NCI-H1048 (cell line): ENCODE measurements at regions not wholly inside any gene's neighbourhood (a gene's known extent, or its start where the extent isn't known, plus 50 kb on each side); places are given as distances from the start of the nearest gene placed in this dataset.
"Not testable (repeated sequence)": the region's sequence is repeated elsewhere in the genome, so short reads cannot be mapped to it uniquely, and the experiment has no call there.

Experiments
- DNase-seq: peaks from one replicate; lab custom pipeline; 2025; lab: John Stamatoyannopoulos, UW

DNA sequence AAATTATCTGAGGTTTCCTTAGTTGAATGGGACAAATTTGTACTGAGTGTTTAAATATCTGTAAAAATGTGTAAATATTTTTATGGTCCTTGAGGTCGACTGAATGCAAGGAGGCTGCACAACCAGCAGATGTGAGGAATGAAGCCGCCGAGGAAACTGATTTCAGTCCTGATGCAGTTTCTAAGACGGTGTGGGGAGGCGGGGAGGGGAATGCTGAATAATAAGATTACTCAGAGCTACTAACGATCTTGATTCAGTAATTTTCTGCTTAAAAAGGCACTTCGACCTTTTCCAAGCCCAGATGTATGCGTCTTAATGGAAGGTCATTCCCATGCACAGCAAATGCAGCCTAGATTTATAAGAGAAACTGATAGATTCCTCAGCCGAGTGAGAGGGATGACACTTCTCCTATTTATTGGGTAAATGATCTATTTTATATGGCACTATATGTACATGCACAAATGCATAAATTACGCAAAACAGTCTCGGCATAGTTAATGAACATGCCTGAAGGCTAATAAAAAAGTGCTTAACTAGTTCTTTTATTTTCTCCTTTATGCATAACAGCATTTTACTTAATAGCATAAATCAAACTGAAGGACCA lies 167.6 kb upstream of the PITRM1 start:
- no peak for DNase-seq

DNA sequence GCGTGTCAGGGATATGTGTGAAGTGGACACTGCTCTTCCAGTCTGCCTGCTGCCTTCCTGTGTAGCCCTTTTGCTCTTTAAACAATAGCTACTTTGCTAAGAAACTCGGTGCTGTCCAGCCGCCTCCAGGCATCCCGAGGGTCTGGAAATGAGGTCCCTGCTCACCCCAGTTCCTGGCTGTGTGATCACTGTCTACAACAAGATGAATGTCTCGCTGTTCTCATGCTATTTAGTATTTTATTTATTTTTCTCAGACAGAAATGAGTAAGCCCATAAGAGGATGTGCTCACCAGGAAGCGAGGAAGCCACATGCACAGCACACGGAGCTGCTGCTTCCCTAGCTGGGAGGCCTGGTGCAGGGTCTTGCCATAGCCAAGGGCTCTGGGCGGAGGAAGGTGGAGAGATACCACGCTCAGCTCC lies 167.0 kb upstream of the PITRM1 start:
- DNase-seq = no peak

DNA sequence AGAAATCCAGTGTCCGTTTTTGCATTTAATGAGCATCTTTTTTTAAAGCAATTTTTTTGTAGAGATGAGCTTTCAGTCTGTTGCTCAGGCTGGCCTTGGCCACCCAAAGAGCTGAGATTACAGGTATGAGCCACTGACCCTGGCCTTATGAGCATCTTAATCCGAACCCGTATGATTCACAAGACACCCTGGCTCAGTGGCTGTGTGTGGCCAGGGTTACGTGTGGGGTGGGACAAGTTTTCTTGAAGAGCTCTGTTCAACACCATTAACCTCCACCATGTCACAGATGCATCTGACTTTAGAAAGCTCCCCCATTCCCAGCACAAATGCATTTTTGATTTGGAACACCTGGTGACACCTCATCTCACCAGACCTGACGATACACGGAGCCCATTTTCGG lies 166.5 kb upstream of the PITRM1 start:
- DNase-seq = no peak

DNA sequence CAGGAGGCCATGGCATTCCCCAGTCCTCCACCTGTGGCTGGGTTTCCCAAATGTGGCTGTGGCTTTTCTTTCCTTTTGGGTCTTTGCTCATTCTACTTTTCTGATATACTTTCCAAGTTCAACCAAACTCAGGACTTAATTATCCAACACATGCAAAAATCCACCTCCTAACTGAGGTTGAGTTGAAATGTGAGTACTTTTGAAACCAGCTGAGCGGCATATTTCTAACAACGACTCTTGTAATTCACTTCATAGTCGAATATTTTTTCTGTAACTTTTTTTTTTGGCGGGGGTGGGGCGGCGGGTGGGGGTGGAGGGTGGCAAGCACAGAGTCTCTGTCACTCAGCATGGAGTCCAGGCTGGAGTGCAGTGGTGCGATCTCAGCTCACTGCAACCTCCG lies 165.2 kb upstream of the PITRM1 start:
- no peak for DNase-seq

DNA sequence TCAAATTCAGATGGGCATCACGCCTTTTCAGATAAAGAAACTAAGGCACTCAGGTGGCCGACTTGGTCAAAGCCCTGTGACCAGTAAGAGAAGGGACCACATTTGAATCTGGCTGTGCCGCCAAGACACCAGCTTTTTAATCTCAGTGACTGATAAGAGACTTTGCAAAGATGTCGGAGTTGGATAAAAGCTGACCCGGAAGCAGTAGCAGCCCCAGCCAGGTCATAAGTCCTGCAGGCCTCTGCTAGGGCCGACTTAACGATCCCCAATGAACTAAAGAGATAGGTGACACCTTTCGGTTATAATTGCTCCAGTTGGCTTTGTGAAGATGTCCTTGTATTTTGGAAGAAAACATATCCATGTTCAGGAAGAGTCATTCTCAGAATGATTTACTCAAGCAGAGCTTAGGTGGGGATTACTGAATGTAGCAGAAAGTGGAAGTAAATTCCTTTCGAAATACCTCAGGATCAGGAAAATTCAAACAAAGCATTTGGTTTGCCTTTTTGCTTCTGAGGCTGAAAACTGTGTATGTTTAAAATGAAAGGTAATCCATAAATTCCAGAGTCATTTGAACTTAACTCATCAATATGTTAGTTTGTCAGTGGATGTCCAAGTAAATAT lies 164.2 kb upstream of the PITRM1 start:
- no peak for DNase-seq

DNA sequence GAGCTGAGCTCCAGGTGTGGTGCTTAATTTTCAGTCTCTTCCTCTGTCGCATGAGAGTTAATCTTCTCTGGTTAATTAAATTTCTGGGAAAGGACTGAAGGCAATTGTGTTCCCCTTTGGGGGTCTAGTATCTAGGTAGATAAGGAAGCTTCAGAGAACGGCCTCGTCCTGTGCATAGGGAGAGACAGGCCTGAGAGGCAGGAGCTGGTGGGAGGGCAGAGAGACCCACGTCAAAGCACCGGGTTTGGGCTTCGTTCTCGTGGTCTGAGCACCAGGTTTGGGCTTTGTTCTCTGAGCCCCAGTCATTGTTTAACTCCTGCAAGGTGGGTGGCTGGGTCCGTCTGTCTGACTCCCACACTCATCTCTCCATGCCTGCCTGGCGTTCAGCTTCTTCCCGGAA lies 160.8 kb upstream of the PITRM1 start:
- no peak for DNase-seq

DNA sequence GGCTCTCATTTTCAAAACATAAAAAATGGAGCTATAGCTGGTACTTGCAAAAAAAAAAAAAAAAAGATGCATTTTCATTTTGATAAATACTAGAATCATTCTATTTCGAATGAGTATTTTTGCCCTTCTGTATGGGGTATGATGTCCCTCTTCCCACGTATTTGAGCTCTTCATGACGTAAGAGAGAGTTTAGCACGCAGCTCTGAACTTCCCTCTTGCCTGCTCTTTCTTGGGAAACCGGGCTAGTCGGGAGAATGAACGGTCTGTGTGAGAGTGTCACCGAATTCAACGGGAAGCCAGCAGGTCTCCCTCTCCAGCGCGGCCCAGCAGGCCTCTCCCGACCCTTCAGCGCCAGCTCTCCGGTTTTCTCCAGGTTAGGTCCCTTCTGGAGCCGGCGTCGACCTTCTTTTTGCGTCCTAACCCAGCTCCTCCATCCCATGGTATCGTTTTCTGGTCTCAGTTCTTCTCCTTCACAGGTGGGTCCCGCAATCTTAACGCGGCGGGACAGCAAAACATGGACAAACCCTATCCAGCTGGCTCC lies 159.2 kb upstream of the PITRM1 start:
- no peak for DNase-seq

DNA sequence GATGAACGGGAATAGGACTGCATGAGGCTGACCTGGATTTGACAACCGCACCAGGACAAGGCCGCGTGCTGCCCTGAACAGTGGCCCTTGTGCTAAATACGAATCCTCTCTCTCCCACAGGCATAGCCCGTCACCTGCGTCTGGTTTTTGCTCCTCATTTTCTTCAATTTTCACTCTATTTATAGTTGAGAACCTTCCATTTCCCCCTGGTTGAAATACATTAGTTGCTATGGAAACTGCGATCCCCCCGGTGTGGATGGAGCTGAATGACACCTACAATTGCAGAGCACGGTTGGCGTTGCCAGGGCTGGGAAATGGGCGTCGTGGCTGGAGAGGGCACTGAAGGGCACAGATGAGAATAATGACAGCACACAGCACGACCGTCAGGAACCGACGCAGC lies 158.6 kb upstream of the PITRM1 start:
- no peak for DNase-seq

DNA sequence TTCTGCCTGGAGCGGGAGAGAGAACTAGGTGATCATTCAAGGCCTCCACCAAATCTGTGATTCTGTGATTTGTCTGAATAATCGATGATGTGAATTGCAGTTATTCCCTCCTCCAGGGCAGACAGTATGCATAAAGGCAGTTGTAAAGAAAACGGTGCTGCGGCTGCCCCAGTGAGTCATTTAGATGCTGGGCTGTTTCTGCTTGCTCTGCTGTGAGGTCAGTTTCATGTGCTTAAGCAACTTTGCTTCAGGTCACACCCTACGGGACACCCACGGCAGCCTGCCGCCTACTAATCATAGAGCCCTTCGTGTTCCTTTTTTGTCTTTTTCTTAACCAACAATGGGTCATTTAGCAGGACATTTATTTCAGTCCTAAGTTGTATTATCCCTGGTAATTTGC lies 158.1 kb upstream of the PITRM1 start:
- DNase-seq = no peak

DNA sequence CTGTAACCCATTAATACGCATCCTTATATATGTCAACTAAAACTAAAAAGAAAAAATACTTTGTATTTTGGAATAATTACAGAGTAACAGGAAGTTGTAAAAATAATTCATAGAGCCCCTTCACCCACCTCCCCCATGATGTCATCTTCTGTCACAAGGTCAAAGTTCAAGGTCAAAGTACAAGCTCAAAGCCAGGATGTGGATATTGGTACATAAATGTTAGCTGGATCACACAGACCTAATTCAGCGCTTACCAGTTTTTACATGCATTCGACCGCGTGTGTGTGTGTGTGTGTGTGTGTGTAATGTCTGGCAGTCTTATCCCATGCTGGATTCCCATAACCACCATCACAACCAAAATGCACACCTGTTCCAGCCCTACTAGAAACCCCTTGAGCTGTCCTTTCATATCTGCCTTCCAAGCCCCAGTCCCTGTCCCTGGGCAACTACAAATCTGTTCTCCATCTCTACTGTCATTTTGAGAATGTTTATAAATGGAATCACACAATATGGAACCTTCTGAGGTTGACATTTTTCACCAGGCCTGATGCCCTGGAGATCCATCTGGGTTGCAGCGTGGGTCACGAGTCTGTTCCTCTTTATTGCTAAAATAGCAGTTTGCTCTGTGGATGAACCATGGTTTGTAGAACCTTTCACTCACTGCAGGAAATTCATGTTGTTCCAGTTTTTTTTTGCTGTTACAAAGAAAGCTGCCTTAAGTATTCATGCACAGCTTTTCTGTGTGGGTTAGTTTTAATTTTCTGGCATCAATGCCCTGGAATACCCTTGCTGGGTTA lies 153.6 kb upstream of the PITRM1 start:
- no peak for DNase-seq

DNA sequence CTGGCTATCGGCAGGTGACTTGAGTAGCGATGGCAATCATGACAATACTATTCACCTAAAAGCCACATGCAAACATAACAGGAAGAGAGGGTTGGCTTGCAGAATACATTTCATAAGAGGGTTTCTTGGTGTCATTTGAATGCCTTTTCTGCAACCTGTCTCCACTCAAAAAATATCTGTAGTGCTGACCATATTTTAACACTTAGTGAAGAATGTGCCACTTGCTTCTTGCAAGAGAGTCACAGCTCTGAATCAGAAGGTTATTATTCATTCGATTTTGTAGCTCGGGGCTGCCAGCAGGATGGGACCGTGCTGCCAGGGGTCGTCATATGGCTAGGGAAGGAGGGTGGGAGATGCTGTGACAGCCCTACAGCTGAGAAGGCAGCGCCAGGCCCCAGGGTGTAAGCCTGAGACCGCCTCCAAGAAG lies 152.0 kb upstream of the PITRM1 start:
- DNase-seq = no peak

DNA sequence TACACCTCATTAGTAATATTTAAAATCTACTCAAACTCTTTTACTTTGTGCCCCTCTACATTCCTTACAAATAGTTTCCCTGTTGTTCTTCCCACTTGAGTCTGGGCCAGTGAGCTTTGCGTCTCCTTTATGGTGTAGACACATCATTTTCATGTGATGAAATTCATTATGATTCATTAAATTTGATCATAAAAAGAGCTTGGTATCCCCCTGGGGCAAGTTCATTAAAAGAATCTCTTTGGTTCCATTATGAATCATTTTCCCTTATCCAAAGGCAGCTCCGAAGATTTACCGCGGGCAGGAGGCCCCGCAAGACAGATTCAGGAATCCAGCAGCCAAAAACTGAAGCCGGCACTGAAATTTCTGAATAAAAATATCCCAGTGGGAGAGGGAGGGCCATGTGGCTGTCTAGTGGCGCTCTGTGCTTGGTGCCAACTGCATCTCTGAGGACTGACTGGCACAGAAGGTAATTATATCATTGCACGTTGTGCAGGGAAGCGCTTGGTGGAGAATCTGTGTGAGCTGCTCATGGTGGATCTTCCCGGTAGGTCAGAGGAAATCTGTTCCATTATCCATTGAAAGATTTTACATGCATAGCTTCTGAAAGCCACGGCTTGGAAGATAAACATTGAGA lies 151.4 kb upstream of the PITRM1 start:
- no peak for DNase-seq

DNA sequence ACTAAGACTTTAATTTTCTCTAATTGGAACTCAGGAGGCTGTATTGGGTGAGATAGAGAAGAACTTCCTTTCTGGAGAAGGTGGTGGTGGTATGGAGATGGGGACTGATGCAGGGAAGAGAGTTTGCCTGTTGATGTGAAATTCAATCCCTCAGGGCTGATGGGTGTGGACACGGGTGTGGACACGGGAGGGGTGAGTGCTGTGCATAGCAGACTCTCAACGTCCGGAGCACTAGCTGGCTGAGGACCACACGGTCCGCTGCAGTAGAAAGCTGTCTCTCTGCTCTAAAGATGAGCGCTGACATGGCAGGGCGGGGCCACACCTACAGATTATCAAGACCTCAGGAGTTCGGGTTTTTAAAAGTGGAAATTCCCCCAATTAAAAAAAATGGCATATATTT lies 148.5 kb upstream of the PITRM1 start:
- no peak for DNase-seq

DNA sequence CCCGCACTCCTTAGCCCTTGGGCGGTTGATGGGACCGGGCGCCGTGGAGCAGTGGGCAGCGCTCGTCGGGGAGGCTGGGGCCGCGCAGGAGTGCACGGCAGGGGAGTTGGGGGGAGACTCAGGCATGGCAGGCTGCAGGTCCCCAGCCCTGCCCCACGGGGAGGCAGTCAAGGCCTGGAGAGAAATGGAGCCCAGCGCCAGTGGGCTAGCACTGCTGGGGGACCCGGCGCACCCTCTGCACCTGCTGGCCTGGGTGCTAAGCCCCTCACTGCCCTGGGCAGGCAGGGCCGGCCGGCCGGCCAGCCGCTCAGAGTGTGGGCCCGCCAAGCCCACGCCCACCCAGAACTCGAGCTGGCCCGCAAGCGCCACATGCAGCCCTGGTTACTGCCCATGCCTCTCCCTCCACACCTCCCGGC lies 147.2 kb upstream of the PITRM1 start:
- DNase-seq = no peak

DNA sequence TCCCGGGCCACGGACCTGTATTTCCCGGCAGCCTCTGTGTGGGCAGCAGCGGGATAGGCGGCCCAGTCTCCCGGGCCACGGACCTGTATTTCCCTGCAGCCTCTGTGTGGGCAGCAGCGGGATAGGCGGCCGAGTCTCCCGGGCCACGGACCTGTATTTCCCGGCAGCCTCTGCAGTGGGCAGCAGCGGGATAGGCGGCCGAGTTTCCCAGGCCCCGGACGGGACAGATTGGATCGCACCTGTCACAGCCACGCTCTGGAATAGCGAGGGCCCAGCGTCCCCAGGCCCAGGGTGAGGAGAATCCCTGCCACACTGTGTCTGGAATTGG lies 145.9 kb upstream of the PITRM1 start:
- DNase-seq = not testable (repeated sequence)

DNA sequence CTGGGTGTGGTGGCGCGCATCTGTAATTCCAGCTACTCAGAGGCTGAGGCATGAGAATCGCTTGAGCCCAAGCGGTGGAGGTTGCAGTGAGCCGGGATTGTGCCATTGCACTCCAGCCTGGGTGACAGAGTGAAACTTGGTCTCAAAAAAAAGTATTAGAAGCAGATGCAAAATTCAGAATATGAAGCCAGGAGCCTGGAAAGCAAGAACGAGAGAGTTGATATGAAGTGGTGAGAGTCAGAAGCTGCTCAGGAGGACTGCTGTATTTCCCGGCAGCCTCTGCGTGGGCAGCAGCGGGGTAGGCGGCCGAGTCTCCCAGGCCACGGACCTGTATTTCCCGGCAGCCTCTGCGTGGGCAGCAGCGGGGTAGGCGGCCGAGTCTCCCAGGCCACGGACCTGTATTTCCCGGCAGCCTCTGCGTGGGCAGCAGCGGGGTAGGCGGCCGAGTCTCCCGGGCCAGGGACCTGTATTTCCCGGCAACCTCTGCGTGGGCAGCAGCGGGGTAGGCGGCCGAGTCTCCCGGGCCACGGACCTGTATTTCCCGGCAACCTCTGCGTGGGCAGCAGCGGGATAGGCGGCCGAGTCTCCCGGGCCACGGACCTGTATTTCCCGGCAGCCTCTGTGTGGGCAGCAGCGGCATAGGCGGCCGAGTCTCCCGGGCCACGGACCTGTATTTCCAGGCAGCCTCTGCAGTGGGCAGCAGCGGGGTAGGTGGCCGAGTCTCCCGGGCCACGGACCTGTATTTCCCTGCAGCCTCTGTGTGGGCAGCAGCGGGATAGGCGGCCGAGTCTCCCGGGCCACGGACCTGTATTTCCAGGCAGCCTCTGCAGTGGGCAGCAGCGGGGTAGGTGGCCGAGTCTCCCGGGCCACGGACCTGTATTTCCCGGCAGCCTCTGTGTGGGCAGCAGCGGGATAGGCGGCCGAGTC lies 145.2 kb upstream of the PITRM1 start:
- DNase-seq = not testable (repeated sequence)

DNA sequence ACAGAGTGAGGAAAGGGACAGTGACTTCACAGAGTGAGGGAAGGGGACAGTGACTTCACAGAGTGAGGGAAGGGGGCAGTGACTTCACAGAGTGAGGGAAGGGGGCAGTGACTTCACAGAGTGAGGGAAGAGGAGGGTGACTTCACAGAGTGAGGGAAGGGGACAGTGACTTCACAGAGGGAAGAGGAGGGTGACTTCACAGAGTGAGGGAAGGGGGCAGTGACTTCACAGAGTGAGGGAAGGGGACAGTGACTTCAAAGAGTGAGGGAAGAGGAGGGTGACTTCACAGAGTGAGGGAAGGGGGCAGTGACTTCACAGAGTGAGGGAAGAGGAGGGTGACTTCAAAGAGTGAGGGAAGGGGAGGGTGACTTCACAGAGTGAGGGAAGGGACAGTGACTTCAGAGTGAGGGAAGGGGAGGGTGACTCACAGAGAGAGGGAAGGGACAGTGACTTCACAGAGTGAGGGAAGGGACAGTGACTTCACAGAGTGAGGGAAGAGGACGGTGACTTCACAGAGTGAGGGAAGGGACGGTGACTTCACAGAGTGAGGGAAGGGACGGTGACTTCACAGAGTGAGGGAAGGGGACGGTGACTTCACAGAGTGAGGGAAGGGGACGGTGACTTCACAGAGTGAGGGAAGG lies 142.0 kb upstream of the PITRM1 start:
- DNase-seq = not testable (repeated sequence)

DNA sequence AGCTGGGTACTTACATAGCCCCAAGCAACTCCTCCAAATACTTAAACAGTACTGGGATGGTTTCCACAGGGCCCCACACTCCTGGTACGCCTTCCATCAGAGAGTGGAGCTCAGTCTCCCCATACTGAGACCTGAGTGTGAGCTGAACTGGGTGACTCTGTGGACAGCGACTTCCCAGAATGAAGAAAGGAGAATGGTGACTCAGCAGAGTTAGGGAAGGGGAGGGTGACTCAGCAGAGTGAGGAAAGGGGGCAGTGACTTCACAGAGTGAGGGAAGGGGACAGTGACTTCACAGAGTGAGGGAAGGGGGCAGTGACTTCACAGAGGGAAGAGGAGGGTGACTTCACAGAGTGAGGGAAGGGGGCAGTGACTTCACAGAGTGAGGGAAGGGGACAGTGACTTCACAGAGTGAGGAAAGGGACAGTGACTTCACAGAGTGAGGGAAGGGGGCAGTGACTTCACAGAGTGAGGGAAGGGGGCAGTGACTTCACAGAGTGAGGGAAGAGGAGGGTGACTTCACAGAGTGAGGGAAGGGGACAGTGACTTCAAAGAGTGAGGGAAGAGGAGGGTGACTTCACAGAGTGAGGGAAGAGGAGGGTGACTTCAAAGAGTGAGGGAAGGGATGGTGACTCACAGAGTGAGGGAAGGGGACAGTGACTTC lies 141.3 kb upstream of the PITRM1 start:
- not testable (repeated sequence) for DNase-seq

DNA sequence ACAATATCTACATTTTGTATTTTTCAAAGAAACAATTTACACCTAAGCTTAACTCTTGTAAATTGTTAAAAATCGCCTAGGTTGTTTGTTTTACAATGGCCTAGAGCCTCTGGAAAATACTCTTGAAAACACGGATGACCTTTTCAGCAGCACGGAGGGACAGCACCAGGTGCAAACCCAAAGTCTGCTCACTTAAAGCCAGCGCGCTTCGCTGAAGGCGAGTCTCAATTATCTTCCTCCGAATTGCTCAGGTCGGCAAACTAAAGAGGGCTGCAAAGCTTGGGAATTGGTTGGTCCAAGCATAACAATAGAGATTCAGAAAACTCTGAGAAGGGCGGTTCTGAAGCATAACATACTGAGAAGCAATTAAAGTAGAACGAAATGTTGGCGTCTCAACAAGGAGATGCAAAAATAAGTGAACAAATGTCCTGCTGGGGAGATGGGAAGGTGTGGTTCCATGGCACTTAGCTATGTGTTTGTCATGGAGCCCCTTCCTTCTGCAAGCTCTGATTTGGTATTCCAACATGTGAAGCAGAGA lies 139.9 kb upstream of the PITRM1 start:
- no peak for DNase-seq
